HepG2 (cell line): ENCODE measurements at regions not wholly inside any gene's neighbourhood (a gene's known extent, or its start where the extent isn't known, plus 50 kb on each side); places are given as distances from the start of the nearest gene placed in this dataset.

Experiments
- ATAC-seq: fragments of 200-7000 bp; cut with Tn5 transposase; 3 replicates; pipeline ENCODE4 v1.9.1; 2020; ENCODE audit warnings: mild to moderate bottlenecking, moderate library complexity
- BruUV-seq: library from RNA; stranded (reverse); fragments of 400-500 nt; replicated peaks from 2 replicates; lab custom pipeline; 2021; lab: Mats Ljungman, UMichigan
- CTCF ChIA-PET: fragments of 300-600 bp; formaldehyde crosslinking; extraction: SDS; loops from one replicate; lab custom pipeline; 2021; ENCODE audit warnings: low total read pairs, inconsistent platforms, low intra/inter-chr PET ratio; lab: Yijun Ruan, JAX
- POLR2A ChIA-PET: fragments of 350-600 bp; sonication (Branson Sonifier 250); formaldehyde crosslinking; loops from one replicate; lab custom pipeline; 2020; ENCODE audit warnings: antibody characterized with exemption, inconsistent platforms; lab: Yijun Ruan, JAX
- DNase-seq: peaks from one replicate; pipeline ENCODE4 v3.0.0-alpha.2; 2015; ENCODE audit warnings: low spot score
- FAIRE-seq: peaks from 3 replicates; lab custom pipeline; 2011; peaks lifted over from hg19 to GRCh38; lab: Jason Lieb, UNC
- H2AFZ ChIP-seq: one replicate; pipeline ENCODE4 v1.6.1; 2011; ENCODE audit warnings: low read length, inconsistent platforms
- H3K27ac ChIP-seq: fragments of 300-600 bp; 3 replicates; pipeline ENCODE4 v1.8.0; 2011; ENCODE audit warnings: mixed run types, mild to moderate bottlenecking, mixed read lengths, low read length, inconsistent platforms; ENCODE audit not compliant: insufficient read depth; ENCODE audit errors: extremely low read length
- H3K27me3 ChIP-seq, 2 experiments: fragments of 200-600 bp in 1 of 2; 2 replicates in 1 of 2; 3 replicates in 1 of 2; pipeline versions ENCODE4 v1.6.0 to v1.8.0; 2011; ENCODE audit warnings: low read length in 2 of 2, mild to moderate bottlenecking in 2 of 2, moderate library complexity in 2 of 2, inconsistent platforms in 1 of 2; ENCODE audit not compliant: insufficient read depth in 2 of 2, control insufficient read depth in 1 of 2
- H3K36me3 ChIP-seq, 2 experiments: fragments of 200-600 bp in 1 of 2; replicated peaks in 1 of 2; 2 replicates in 1 of 2; 3 replicates in 1 of 2; pipeline versions ENCODE4 v1.5.1 to v1.8.0; 2011; ENCODE audit warnings: low read length in 2 of 2, inconsistent platforms in 1 of 2; ENCODE audit not compliant: insufficient read depth in 2 of 2, control insufficient read depth in 1 of 2
- H3K4me1 ChIP-seq: 2 replicates; pipeline ENCODE4 v1.5.1; 2012; ENCODE audit warnings: low read length, inconsistent platforms; ENCODE audit not compliant: insufficient read depth
- H3K4me2 ChIP-seq: 2 replicates; pipeline ENCODE4 v1.6.0; 2011; ENCODE audit warnings: low read depth, low read length, inconsistent platforms
- H3K4me3 ChIP-seq, 3 experiments: fragments of 200-600 bp in 1 of 3; sonication (generic), shearing (Covaris generic) in 1 of 3; replicated peaks in 1 of 3; 2 replicates each; pipeline ENCODE4 v1.5.1; 2011 to 2016; ENCODE audit warnings: low read length in 3 of 3, inconsistent platforms in 2 of 3, low read depth in 2 of 3, mild to moderate bottlenecking in 2 of 3, control low read depth in 1 of 3, mixed read lengths in 1 of 3; ENCODE audit not compliant: insufficient read depth in 1 of 3
- H3K79me2 ChIP-seq: one replicate; pipeline ENCODE4 v1.6.1; 2011; ENCODE audit warnings: low read length, inconsistent platforms; ENCODE audit not compliant: insufficient read depth
- H3K9ac ChIP-seq: 2 replicates; pipeline ENCODE4 v1.6.0; 2011; ENCODE audit warnings: mild to moderate bottlenecking, low read depth, low read length, inconsistent platforms; ENCODE audit not compliant: insufficient read depth
- H3K9me3 ChIP-seq: 2 replicates; pipeline ENCODE4 v1.5.1; 2012; ENCODE audit warnings: mild to moderate bottlenecking, low read length
- H4K20me1 ChIP-seq: 2 replicates; pipeline ENCODE4 v1.6.0; 2011; ENCODE audit warnings: inconsistent platforms, mild to moderate bottlenecking, low read length, moderate library complexity; ENCODE audit not compliant: insufficient read depth
- FLYWCH1 ChIP-seq: sonication (generic); formaldehyde crosslinking; IDR thresholded peaks from 2 replicates; pipeline ENCODE4 v1.8.1; 2023; ENCODE audit warnings: mild to moderate bottlenecking, missing genetic modification reagents
- HIC2 ChIP-seq: sonication (generic); formaldehyde crosslinking; IDR thresholded peaks from 2 replicates; pipeline ENCODE4 v1.9.0; 2022; ENCODE audit warnings: low read depth, missing genetic modification reagents
- KLF11 ChIP-seq: IDR thresholded peaks from 2 replicates; pipeline ENCODE4 v1.6.1; 2016; ENCODE audit warnings: missing compliant biosample characterization
- NONO ChIP-seq, 2 experiments: fragments of 450-650 bp in 1 of 2; sonication (generic) in 1 of 2; formaldehyde crosslinking in 1 of 2; IDR thresholded peaks in 1 of 2; conservative IDR thresholded peaks in 1 of 2; 2 replicates each; pipeline versions ENCODE4 v1.6.1 to v1.8.0; 2017 to 2022; ENCODE audit warnings: mild to moderate bottlenecking in 1 of 2, missing genetic modification reagents in 1 of 2, moderate library complexity in 1 of 2
- PTBP1 ChIP-seq: fragments of 200-400 bp; formaldehyde crosslinking; IDR thresholded peaks from 2 replicates; pipeline ENCODE4 v1.6.1; 2018; ENCODE audit warnings: low read length, low read depth; ENCODE audit not compliant: poor library complexity, severe bottlenecking
- TCF12 ChIP-seq, 2 experiments: fragments of 450-650 bp in 1 of 2; sonication (generic) in 1 of 2; formaldehyde crosslinking in 1 of 2; IDR thresholded peaks; 2 replicates each; pipeline versions ENCODE4 v1.6.1 to v1.8.0; 2017 to 2022; ENCODE audit warnings: antibody characterized with exemption in 1 of 2, mild to moderate bottlenecking in 1 of 2, missing genetic modification reagents in 1 of 2, moderate library complexity in 1 of 2
- ZBTB1 ChIP-seq: sonication (generic); formaldehyde crosslinking; IDR thresholded peaks from 2 replicates; pipeline ENCODE4 v1.4.0; 2020; ENCODE audit warnings: missing genetic modification reagents, borderline replicate concordance
- ZBTB46 ChIP-seq: sonication (generic); formaldehyde crosslinking; IDR thresholded peaks from 2 replicates; pipeline ENCODE4 v1.4.0; 2020; ENCODE audit warnings: mild to moderate bottlenecking, missing genetic modification reagents, borderline replicate concordance
- ZNF12 ChIP-seq: sonication (generic); formaldehyde crosslinking; IDR thresholded peaks from 2 replicates; pipeline ENCODE4 v1.5.0; 2020; ENCODE audit warnings: missing genetic modification reagents
- ZNF501 ChIP-seq: sonication (generic); formaldehyde crosslinking; IDR thresholded peaks from 2 replicates; pipeline ENCODE4 v1.5.1; 2020; ENCODE audit warnings: mild to moderate bottlenecking, moderate library complexity, missing genetic modification reagents
- ZNF556 ChIP-seq: sonication (generic); formaldehyde crosslinking; IDR thresholded peaks from 2 replicates; pipeline ENCODE4 v1.4.0; 2020; ENCODE audit warnings: mild to moderate bottlenecking, missing genetic modification reagents, borderline replicate concordance
- ZSCAN9 ChIP-seq: IDR thresholded peaks from 2 replicates; pipeline ENCODE4 v1.6.1; 2016; ENCODE audit warnings: borderline replicate concordance
- WGBS: methylation state at CpG from one replicate; pipeline ENCODE4 v1.1.6; 2017; ENCODE audit warnings: low lambda C conversion rate; 5-methylcytosine and 5-hydroxymethylcytosine counted together
- in situ Hi-C: cut with HindIII; loops from 2 replicates; pipeline ENCODE4 v1.10.0; 2017; ENCODE audit warnings: low pct_unique_long_range_greater_than_20kb; ENCODE audit not compliant: extremely low pct_ligation_motif_present
- intact Hi-C: fragments of 100-400 bp; cut with micrococcal nuclease; formaldehyde crosslinking; loops from one replicate; pipeline ENCODE4 v1.10.0; 2022; ENCODE audit not compliant: unreplicated experiment

- POLR2A ChIA-PET, result interaction anchor here (1.8 kb wide), 1 partner anchor 43 kb away, joined by 5 read pairs; no protein-coding TSS in a partner anchor
- FAIRE-seq, result no peak
- Histone ChIP-seq H3K27ac (no peak overlapping the region), H3K4me3 (no peak overlapping the region), H3K4me2 (no peak overlapping the region), H3K9me3 (no peaks in the 10 kb centered on the region), H3K36me3 (no peaks in the 10 kb centered on the region), H3K79me2 (no peaks in the 10 kb centered on the region), H4K20me1 (no peaks in the 10 kb centered on the region), H2AFZ (peak overlapping the region; percentile 19), H3K4me1 (peaks cover 22% of the 10 kb centered on the region), H3K27me3 (no peaks in the 10 kb centered on the region), H3K9ac (no peak overlapping the region)
- 17% methylated on average over 3 of the region's 3 CpGs for WGBS
- intact Hi-C loops, result loop anchor here (2.0 kb wide), 1 partner anchor 47 kb away; no protein-coding TSS in a partner anchor
- no peak for ATAC-seq
- no TSS peak for BruUV-seq
- CTCF ChIA-PET, result no interaction called here
- TF ChIP-seq ZSCAN9 (CRISPR knock-in tag) (no peak), ZNF501 (no peak), HIC2 (no peak), ZNF556 (CRISPR knock-in tag) (no peak), FLYWCH1 (no peak), PTBP1 (no peak), TCF12 (IDR thresholded peaks at IDR 0.05) (no peak), TCF12 (CRISPR knock-in tag; IDR thresholded peaks at IDR 0.05) (no peak), ZBTB46 (no peak), ZBTB1 (CRISPR knock-in tag) (no peak), KLF11 (CRISPR knock-in tag) (no peak), ZNF12 (CRISPR knock-in tag) (no peak), NONO (IDR thresholded peaks at IDR 0.05) (no peak), NONO (CRISPR knock-in tag; conservative IDR thresholded peaks at IDR 0.05) (no peak)
- TF ChIP-seq, all 625 proteins: peak for 0
- peak; percentile 1 for DNase-seq
- in situ Hi-C loops, result no loop called here
These were observed 71.0 kb upstream of the GALNT15 start for GRCh38 chr3:16103472-16103871.
